LNCaP clone FGC (cell line): ENCODE measurements at regions not wholly inside any gene's neighbourhood (a gene's known extent, or its start where the extent isn't known, plus 50 kb on each side); places are given as distances from the start of the nearest gene placed in this dataset.

ENCODE experiments used
- DNase-seq: peaks from one replicate; pipeline ENCODE4 v3.0.0-alpha.2; 2011; ENCODE audit warnings: low read depth
- H3K4me3 ChIP-seq: 2 replicates; pipeline ENCODE4 v1.5.1; 2011; ENCODE audit warnings: mild to moderate bottlenecking, low read depth, low read length, control low read depth
- TF ChIP-seq, protein P1 (sequence below): IDR thresholded peaks from 2 replicates; pipeline ENCODE4 v1.5.1; 2012; ENCODE audit warnings: mild to moderate bottlenecking; ENCODE audit not compliant: control insufficient read depth, insufficient read depth; ENCODE audit errors: extremely low read depth

DNA sequence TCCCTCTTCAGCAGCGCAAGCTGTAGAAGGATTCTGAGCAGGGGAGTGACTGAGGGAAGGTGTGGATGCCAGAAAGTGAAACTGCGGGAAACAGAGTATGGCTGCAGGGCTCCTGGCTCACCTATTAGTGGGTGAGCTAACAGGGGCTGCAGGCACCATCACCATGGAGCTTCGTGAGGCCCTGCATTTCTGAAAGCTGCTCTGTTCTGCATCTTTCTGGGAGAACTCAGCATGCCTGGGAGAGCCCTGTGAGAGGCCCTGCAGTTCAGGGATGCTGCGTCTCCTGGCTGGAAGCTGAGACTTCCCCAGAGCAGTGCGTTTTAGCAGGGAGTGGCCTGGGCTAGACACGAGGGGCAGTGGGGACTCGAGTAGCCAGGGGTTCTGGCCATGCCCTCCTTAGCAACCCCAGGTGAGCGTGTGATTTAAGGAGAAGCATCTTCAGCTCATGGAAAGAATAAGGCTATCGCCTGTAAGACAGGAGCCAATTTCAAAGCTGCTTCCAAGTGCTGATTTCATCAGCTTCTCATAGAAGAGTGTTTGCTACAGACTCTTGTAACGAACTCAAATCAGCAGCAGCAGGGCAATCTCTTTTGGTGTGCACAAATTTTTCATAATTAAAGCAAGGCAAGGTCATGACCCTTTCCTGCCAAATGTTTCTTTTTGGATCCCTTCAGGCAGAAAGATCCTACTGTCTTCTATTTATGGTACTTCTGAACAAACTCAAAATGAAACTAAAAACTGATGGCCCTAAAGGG, 293.6 kb upstream of the ZNF32 start:
- TF ChIP-seq, protein P1, sequence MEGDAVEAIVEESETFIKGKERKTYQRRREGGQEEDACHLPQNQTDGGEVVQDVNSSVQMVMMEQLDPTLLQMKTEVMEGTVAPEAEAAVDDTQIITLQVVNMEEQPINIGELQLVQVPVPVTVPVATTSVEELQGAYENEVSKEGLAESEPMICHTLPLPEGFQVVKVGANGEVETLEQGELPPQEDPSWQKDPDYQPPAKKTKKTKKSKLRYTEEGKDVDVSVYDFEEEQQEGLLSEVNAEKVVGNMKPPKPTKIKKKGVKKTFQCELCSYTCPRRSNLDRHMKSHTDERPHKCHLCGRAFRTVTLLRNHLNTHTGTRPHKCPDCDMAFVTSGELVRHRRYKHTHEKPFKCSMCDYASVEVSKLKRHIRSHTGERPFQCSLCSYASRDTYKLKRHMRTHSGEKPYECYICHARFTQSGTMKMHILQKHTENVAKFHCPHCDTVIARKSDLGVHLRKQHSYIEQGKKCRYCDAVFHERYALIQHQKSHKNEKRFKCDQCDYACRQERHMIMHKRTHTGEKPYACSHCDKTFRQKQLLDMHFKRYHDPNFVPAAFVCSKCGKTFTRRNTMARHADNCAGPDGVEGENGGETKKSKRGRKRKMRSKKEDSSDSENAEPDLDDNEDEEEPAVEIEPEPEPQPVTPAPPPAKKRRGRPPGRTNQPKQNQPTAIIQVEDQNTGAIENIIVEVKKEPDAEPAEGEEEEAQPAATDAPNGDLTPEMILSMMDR, result no peak
- no peak overlapping the region for H3K4me3 ChIP-seq
- no peak for DNase-seq

DNA sequence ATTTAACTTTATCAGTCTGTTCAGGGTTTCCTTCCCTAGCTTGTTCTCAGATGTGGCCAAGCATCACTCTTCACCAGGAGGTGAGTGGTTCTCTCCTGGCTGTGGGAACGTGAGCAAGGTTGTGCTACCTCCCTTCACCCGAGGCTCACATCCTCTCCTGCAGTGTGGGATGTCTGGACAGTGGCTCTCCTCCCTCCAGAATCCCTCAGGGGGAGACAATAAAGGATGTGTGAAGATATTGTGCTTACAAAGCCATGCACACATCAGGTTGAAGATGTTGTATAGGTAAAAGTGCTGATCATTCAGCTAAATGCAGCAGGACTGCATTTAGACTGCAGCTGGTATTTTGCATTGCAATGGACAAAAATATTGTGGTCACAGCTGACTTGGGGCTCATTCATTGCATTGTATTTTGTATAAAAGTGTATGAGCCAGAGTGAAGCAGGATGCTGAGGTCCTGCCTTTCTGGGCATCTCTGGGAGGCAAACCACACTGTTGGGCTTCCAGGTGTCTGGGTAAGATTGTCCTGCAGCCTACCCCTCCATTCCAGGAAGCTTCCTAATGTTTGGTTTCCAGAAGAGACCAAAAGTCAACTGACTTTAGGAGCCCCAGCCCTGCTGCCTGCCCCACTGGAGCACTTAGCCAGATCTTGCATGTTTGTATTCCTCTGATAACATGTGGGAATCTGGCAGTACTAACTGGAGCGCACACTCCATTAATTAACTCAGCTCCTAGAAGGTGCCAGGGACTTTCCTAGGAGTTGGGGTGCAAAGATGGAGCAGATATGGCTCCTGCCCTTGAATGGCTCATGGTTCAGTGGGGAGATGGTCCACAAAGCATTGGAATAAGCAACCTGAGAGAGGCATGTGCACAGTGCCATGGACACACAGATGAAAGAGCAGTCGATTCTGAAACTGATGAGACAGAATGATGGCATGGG, 292.5 kb upstream of the ZNF32 start:
- TF ChIP-seq, protein P1, result no peak
- H3K4me3 ChIP-seq, result no peak overlapping the region
- DNase-seq, result no peak

DNA sequence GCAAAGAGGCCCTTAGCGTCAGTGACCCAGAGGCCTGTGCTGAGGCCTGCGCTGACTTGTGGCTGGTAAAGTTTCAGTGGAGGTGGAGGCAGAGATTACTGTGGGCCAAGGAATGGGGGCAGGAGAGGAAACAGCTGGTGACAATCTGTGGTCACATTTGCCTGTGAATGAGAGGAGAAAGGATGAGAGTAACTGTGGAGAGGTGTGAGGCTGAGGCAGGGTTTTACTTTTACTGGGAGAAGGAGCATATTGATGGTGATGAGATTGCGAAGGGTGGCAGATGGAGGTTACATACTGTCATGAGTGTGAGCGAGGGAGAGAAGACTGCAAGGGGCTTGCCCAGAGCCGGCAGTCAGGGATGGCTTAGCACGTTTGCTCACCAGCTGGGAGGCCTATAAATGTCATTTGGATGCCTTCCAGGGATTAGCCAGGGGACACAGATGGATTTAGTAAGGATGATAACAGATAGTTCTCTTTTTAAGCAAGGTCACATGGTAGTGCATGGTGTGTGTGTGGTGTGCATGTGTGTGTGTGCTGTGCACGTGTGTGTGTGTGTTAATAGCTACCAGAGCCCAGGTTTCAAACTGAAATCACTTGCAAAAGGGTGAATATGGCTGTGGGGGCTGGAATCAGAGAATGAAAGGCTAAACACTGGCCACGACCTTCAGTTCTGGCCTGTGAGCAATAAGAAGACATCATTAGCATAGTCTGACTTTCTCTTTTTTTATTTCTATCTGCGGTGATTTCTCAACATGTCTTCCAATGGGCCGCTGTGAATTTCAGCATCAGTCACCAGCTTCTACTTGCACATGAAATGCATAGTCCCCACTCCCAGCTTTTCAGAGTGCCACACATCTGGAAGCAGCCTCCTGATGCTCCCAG, 291.5 kb upstream of the ZNF32 start:
- DNase-seq, result no peak
- no peak overlapping the region for H3K4me3 ChIP-seq
- TF ChIP-seq, protein P1, result no peak

DNA sequence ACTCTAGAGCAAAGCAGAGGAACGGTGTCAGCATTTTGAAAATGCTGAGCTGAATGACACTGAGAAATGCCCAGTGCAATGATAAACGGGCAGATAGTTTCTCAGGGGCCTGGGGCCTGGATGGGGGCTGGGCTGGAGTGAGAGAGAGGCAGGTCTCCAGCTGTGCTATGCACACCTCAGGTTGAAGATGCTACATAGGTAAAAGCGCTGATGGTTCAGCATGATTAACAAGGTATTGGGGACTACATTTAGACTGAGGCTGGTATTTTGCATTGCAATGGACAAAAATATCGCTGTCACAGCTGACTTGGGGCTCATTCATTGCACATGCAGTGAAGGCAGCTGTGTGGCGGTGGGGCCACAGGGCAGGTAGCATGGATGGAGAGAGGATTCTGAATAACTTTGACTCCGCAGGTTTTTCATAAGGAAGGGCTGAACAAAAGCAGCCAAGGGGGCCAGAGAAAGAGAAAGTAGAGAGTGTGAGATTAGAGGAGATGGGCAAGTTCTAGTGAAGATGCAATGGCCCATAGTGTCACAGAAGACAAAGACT, 290.8 kb upstream of the ZNF32 start:
- H3K4me3 ChIP-seq, result no peak overlapping the region
- DNase-seq, result no peak
- TF ChIP-seq, protein P1, result no peak

DNA sequence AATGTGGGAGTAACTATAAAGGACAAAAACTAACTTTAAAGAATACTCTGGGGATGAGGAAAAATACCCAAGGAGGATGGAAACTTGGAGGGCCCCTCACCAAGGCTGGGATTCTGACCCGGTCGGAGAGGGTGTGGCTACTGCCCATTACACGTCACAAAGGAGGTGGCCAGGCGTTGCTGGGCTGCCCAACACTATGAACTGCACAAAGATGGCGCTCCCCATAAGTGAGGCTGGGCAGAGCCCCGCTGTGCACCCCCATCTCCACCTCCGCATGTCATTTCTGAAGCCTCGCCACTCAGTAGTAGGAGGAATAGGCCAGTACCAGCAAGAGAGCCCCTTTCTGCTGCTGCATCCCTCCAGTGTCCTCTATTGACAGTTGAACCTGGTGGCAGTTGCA, 290.1 kb upstream of the ZNF32 start:
- TF ChIP-seq, protein P1, result no peak
- DNase-seq, result no peak
- no peak overlapping the region for H3K4me3 ChIP-seq

DNA sequence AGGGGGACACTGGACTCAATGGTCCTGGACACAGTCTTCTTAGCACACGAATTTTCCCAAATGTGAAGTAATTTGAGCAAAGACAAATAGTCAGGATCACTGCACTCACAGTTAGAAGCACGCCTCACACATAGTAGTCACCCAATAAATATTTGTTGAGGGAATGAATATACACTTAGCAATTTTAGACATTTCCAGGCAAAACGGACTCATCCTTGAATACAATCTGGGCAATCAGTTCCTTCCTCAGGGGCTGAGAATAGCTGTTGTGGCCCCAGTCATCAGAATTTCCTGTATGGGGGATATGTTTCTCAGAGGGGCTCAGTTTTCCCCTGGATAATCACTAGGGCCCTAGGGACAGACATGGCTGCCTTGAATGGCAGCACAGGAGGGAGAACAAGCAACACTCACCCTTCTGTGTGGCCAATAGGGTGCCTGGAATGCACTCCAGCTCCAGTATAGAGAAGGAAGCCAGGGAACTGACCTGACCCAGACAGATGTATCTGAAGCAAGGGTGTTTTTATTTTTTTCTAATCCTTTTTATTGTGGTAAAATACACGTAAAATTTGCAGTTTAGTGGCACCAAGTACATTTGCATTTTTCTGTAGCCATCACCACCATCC, 282.7 kb upstream of the ZNF32 start:
- DNase-seq, result no peak
- H3K4me3 ChIP-seq, result no peak overlapping the region
- TF ChIP-seq, protein P1, result no peak
